B cell (primary cell): ENCODE measurements at regions not wholly inside any gene's neighbourhood (a gene's known extent, or its start where the extent isn't known, plus 50 kb on each side); places are given as distances from the start of the nearest gene placed in this dataset.

Experiments
- ATAC-seq: fragments of 200-7000 bp; cut with Tn5 transposase; one replicate; pipeline ENCODE4 v1.10.0; 2021; ENCODE audit warnings: low read depth, mild to moderate bottlenecking, moderate number of reproducible peaks, moderate library complexity
- CTCF ChIA-PET: fragments of 350-600 bp; sonication (Branson Sonifier 250); formaldehyde crosslinking; loops from one replicate; lab custom pipeline; 2021; ENCODE audit warnings: antibody characterized with exemption, inconsistent platforms; lab: Charles Lee
- POLR2A ChIA-PET: fragments of 350-600 bp; sonication (Branson Sonifier 250); formaldehyde crosslinking; loops from one replicate; lab custom pipeline; 2021; ENCODE audit warnings: antibody characterized with exemption; lab: Charles Lee
- DNase-seq: peaks from one replicate; pipeline ENCODE4 v3.0.0; 2013
- H2AFZ ChIP-seq: 2 replicates; pipeline ENCODE4 v1.6.1; 2012; ENCODE audit warnings: mild to moderate bottlenecking, low read depth, low read length; ENCODE audit not compliant: insufficient read depth, poor library complexity, severe bottlenecking
- H3K27ac ChIP-seq, 2 donors: 1 replicate in 1 of 2; 2 replicates in 1 of 2; pipeline ENCODE4 v1.5.1; 2012 to 2013; ENCODE audit warnings: low read length in 2 of 2, mild to moderate bottlenecking in 2 of 2, moderate library complexity in 1 of 2
- H3K27me3 ChIP-seq, 4 experiments: fragments of 200-600 bp in 1 of 4; sonication (generic) in 1 of 4; replicated peaks in 1 of 4; 1 replicate in 2 of 4; 2 replicates in 2 of 4; pipeline versions ENCODE4 v1.6.1 to v1.7.0; 2013 to 2016; ENCODE audit warnings: low read length in 3 of 4, mild to moderate bottlenecking in 2 of 4, mixed read lengths in 1 of 4, moderate library complexity in 1 of 4; ENCODE audit not compliant: insufficient read depth in 4 of 4, control insufficient read depth in 3 of 4; ENCODE audit errors: control extremely low read depth in 1 of 4
- H3K36me3 ChIP-seq, 2 experiments: replicated peaks in 1 of 2; 1 replicate in 1 of 2; 2 replicates in 1 of 2; pipeline versions ENCODE4 v1.6.1 to v1.7.1; 2013; ENCODE audit warnings: low read length in 1 of 2; ENCODE audit not compliant: insufficient read depth in 2 of 2, control insufficient read depth in 1 of 2; ENCODE audit errors: control extremely low read depth in 1 of 2, extremely low read depth in 1 of 2
- H3K4me1 ChIP-seq, 2 donors: fragments of 200-600 bp in 1 of 2; sonication (generic) in 1 of 2; 1 replicate in 1 of 2; 2 replicates in 1 of 2; pipeline versions ENCODE4 v1.5.1 to v1.6.1; 2013 to 2017; ENCODE audit warnings: low read length in 2 of 2; ENCODE audit not compliant: control insufficient read depth in 2 of 2, insufficient read depth in 2 of 2
- H3K4me2 ChIP-seq: replicated peaks from 2 replicates; pipeline ENCODE3; 2012; ENCODE audit warnings: mild to moderate bottlenecking, low read depth, low read length; ENCODE audit not compliant: poor library complexity, severe bottlenecking
- H3K4me3 ChIP-seq, 5 experiments: fragments of 200-600 bp in 1 of 5; sonication (generic) in 1 of 5; 1 replicate in 3 of 5; 2 replicates in 2 of 5; pipeline versions ENCODE4 v1.5.1 to v1.7.0; 2011 to 2016; ENCODE audit warnings: low read length in 4 of 5, mild to moderate bottlenecking in 4 of 5, low read depth in 2 of 5, control low read depth in 1 of 5, moderate library complexity in 1 of 5; ENCODE audit not compliant: insufficient read depth in 1 of 5; ENCODE audit errors: control extremely low read depth in 1 of 5, extremely low read depth in 1 of 5
- H3K79me2 ChIP-seq: fragments of 200-600 bp; sonication (generic); one replicate; pipeline ENCODE4 v1.6.0; 2016; ENCODE audit warnings: low read length; ENCODE audit not compliant: control insufficient read depth, insufficient read depth
- H3K9ac ChIP-seq: fragments of 200-600 bp; sonication (generic); 2 replicates; pipeline ENCODE4 v1.6.1; 2017; ENCODE audit warnings: mild to moderate bottlenecking, low read length, moderate library complexity
- H3K9me3 ChIP-seq, 3 donors: one replicate each; pipeline versions ENCODE4 v1.6.1 to v1.7.1; 2013; ENCODE audit warnings: low read length in 2 of 3; ENCODE audit not compliant: control insufficient read depth in 2 of 3, insufficient read depth in 1 of 3; ENCODE audit errors: control extremely low read depth in 1 of 3
- H4K20me1 ChIP-seq: 2 replicates; pipeline ENCODE4 v1.6.0; 2012; ENCODE audit warnings: mild to moderate bottlenecking, low read length; ENCODE audit not compliant: insufficient read depth, control insufficient read depth, poor library complexity, severe bottlenecking
- H3K27ac Mint-ChIP-seq: one replicate; pipeline ENCODE4 v1.8.0; 2021; ENCODE audit warnings: mixed read lengths
- H3K27me3 Mint-ChIP-seq: one replicate; pipeline ENCODE4 v1.8.0; 2021; ENCODE audit warnings: mixed read lengths
- H3K4me1 Mint-ChIP-seq: one replicate; pipeline ENCODE4 v1.8.0; 2021; ENCODE audit warnings: mixed read lengths
- H3K4me3 Mint-ChIP-seq: one replicate; pipeline ENCODE4 v1.8.0; 2021; ENCODE audit warnings: mixed read lengths
- H3K9me3 Mint-ChIP-seq: one replicate; pipeline ENCODE4 v1.8.0; 2022; ENCODE audit warnings: mixed read lengths; ENCODE audit not compliant: insufficient read depth
- EZH2 ChIP-seq: IDR thresholded peaks from 2 replicates; pipeline ENCODE4 v1.6.1; 2012; ENCODE audit warnings: borderline replicate concordance, low read depth, mild to moderate bottlenecking, moderate library complexity, low read length; ENCODE audit not compliant: insufficient read depth, poor library complexity, severe bottlenecking
- WGBS: methylation state at CpG from one replicate; pipeline ENCODE4 v1.1.5; 2013; ENCODE audit warnings: missing lambda C conversion rate; ENCODE audit not compliant: insufficient coverage; 5-methylcytosine and 5-hydroxymethylcytosine counted together
- intact Hi-C: fragments of 100-400 bp; cut with micrococcal nuclease; formaldehyde crosslinking; loops from one replicate; pipeline ENCODE4 v1.10.0; 2022
- TF ChIP-seq, protein P1 (sequence below): fragments of 200-600 bp; IDR thresholded peaks from one replicate; pipeline ENCODE4 v1.8.0; 2022; ENCODE audit warnings: antibody characterized with exemption, mild to moderate bottlenecking

DNA sequence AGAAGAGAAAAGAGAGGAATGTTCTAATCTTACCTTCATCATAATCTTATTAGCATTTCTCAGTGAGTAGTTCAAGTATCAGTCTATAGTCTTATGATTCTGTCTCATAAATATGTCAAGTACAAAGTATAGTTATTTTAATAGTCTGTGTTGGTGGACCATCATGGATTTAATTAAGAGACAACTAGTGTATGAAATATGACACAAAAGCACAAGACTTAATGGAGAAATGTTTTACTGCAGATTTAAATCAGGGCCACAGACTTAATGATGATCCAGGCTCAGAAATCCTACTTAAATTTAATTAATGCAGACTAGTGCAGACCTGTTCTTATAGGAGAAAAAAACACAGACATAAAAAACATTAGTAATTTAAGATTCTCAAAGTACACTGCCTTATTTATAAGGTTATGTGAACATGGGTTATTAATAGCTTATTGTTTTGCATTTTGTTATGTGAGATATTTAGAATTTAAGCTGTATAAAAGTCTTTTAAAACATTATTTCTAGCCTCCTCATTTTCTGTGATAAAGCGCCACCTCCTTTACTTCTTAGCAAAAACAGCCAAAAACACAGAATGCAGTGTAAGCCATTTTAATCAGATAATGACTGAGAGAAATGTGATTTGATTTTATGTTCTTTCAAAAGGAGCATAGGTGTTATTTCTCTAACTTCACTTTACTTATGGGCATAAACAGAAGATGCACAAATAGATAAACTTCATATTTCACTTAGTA lies 255.0 kb upstream of the SNX7 start:
- Mint-ChIP-seq H3K4me1 (no peaks in the 10 kb centered on the region), H3K27ac (no peak overlapping the region), H3K27me3 (no peaks in the 10 kb centered on the region), H3K4me3 (no peak overlapping the region), H3K9me3 (no peaks in the 10 kb centered on the region)
- no peak for ATAC-seq
- no CpG with 5 or more reads among the region's 1 CpG for WGBS
- H3K79me2 ChIP-seq, result no peaks in the 10 kb centered on the region
- no peaks in the 10 kb centered on the region for H3K27me3 ChIP-seq
- no peak for DNase-seq
- H3K9me3 ChIP-seq, result no peaks in the 10 kb centered on the region
- POLR2A ChIA-PET, result no interaction called here
- H3K4me2 ChIP-seq, result no peak overlapping the region
- H3K9ac ChIP-seq, result no peak overlapping the region
- H3K27ac ChIP-seq, result no peak overlapping the region
- TF ChIP-seq, protein P1, sequence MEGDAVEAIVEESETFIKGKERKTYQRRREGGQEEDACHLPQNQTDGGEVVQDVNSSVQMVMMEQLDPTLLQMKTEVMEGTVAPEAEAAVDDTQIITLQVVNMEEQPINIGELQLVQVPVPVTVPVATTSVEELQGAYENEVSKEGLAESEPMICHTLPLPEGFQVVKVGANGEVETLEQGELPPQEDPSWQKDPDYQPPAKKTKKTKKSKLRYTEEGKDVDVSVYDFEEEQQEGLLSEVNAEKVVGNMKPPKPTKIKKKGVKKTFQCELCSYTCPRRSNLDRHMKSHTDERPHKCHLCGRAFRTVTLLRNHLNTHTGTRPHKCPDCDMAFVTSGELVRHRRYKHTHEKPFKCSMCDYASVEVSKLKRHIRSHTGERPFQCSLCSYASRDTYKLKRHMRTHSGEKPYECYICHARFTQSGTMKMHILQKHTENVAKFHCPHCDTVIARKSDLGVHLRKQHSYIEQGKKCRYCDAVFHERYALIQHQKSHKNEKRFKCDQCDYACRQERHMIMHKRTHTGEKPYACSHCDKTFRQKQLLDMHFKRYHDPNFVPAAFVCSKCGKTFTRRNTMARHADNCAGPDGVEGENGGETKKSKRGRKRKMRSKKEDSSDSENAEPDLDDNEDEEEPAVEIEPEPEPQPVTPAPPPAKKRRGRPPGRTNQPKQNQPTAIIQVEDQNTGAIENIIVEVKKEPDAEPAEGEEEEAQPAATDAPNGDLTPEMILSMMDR, result no peak
- no peak for TF ChIP-seq EZH2
- no peaks in the 10 kb centered on the region for H4K20me1 ChIP-seq
- intact Hi-C loops, result no loop called here
- no peak overlapping the region for H2AFZ ChIP-seq
- CTCF ChIA-PET, result no interaction called here
- H3K36me3 ChIP-seq, result no peaks in the 10 kb centered on the region
- H3K4me1 ChIP-seq, result no peaks in the 10 kb centered on the region
- no peak overlapping the region for H3K4me3 ChIP-seq

DNA sequence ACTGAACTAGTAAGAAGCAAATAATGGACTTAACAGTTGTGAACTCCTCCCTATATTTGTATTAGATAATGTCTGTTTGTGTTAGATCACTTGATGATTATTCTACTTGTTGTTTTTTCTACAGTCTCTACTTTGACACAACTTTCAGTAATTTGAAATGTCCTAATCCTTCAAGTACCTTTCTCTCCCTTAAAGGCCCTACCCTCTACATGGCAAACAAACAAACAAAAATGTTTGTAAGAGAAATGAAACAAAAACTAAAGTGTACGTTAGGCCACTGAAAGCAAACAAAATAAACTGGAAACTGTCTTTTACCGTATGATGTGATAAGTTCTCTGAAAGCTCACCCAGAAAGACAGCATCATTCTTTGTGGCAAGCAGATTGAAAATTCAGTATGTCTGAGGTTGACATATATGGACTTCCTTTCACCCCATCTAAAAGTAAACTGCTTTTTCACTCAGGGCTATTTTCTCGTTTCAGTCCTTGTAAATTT lies 255.9 kb upstream of the SNX7 start:
- Histone ChIP-seq H3K4me3 (no peak overlapping the region), H3K27me3 (no peaks in the 10 kb centered on the region), H3K9me3 (no peaks in the 10 kb centered on the region), H3K36me3 (no peaks in the 10 kb centered on the region), H3K9ac (no peak overlapping the region), H2AFZ (no peak overlapping the region), H4K20me1 (no peaks in the 10 kb centered on the region), H3K4me2 (no peak overlapping the region), H3K79me2 (no peaks in the 10 kb centered on the region), H3K4me1 (no peaks in the 10 kb centered on the region), H3K27ac (no peak overlapping the region)
- DNase-seq (no peak), ATAC-seq (no peak)
- CTCF ChIA-PET, result no interaction called here
- POLR2A ChIA-PET, result no interaction called here
- Mint-ChIP-seq H3K27ac (no peak overlapping the region), H3K4me3 (no peak overlapping the region), H3K9me3 (no peaks in the 10 kb centered on the region), H3K4me1 (no peaks in the 10 kb centered on the region), H3K27me3 (no peaks in the 10 kb centered on the region)
- intact Hi-C loops, result no loop called here
- WGBS, result no CpG with 5 or more reads among the region's 3 CpGs
- TF ChIP-seq, protein P1, result no peak
- TF ChIP-seq EZH2, result no peak
